ENCODE measurements at regions not wholly inside any gene's neighbourhood (a gene's known extent, or its start where the extent isn't known, plus 50 kb on each side); places are given as distances from the start of the nearest gene placed in this dataset.
"Not testable (repeated sequence)": the region's sequence is repeated elsewhere in the genome, so short reads cannot be mapped to it uniquely, and the experiment has no call there.

DNA sequence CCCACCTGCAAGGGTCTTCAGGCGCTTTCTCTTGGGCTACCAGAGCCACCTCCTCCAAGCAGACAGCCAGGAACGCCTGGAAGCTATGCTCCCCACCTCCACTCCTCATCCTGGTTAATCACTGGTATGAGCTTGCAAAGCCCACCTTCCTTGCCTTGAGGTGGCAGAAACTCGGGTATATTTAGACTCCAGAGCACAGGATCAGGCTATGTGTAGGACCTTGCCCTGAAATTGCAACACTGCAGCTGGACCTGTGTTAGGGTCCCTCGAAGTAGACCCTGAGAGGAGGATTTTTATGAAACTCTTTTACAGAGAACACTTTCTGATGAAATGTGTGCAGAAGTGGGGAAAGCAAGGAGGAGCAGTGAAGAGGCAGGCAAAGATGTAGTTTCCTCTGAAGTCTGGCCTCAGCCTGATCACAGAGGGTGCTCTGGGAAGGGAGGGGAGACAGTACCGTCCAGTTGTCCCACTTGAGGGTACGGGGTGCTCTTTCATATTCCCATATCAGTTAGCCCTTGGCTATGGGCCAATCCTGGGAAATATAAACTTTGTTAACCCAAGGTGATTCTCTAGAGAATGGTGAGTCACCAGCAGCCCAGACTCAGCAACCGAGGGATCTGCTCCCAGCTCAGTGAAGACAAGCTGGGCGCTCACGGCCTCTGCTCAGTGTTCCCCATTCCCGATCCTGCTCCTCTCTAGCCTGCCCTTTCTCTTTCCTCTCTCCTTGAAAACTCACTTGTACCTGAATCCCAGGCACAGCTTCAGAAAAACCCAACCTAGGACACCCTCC, 157.9 kb downstream of the UQCRFS1 start:
- DNase-seq (ENCODE audit: low read depth in 2 of 2), result no peak

DNA sequence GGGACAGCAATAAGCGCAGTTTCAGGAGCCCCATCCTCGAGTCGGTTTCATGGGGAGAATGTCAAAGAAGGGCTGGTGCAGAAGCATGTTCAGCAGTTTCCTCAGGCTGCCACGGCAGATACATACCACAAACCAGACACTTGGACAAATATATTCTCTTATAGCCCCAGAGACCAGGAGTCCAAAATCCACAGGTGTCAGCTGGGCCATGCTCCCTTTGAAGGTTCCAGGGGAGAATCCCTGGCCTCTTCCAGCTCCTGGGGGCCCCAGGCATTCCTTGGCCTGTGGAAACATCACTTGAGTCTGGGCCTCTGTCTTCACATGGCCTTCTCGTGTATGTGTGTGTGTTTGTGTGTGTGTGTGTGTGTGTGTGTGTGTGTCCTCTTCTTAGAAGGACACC, 164.1 kb downstream of the UQCRFS1 start:
- DNase-seq (ENCODE audit: low read depth in 2 of 2), result no peak

DNA sequence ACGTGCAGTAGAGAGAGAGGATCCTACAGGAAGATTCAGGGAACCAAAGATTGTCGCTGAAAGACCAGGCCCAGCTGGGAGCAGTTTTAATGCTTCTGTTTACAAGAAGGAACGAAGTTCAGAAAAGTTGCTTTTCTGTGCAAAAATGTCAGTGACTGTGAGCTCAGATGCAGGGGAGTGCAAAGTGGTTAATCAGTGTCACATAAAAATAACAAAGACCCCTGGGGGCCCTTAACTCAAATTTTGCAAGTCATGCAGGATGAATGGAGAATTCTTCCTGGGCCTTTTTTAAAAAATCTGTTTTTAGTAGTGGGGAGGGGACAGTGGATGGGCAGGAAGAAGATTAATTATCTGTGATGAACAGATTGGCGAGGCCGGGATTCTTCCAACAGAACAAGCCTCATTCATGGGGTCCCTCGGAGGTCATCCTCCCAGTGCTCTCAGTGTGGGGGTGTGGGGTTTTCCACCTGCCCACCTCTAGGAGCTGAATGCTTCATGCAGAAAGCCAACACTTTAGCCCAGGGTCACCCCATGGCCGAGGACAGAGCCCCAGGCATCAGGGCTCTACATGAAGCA, 167.2 kb downstream of the UQCRFS1 start:
- DNase-seq (ENCODE audit: low read depth in 2 of 2), result no peak

DNA sequence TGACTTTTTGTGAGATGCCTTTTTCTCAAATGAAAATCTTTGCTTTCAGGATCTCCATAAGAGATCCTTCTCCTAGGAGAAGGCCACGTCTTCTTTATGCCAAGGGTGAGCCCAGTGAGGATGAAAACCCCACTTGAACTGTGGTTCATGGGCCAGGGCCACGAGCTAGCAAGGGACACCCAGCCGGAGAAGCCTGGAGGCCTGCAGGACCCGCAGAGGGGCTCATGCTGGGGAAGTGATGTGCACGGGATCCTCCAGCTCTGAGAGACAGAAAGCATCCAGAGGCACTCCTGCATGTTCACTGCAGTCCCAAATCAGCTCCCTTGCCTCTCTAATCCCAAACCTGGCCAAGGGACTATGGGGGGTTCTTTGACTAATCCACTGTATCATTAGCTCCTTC, 168.9 kb downstream of the UQCRFS1 start:
- DNase-seq (ENCODE audit: low read depth in 2 of 2), result no peak

DNA sequence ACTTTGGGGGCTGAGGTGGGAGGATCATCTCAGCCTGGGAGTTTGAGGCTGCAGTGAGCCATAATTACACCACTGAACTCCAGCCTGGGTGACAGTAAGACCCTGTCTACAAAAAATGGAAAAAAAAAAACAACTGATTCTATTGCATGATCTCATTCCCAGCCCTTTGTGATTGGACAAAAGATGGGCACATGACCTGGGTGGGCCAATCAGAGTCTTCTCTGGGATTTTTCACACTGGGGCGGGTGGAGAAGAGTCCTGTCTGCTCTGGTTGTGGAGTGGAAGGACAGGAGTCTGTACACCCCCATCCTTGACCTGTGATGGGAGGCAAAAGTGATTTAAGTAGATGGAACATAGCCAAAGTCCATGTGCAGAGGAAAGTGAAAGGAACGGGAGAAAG, 170.5 kb downstream of the UQCRFS1 start:
- no peak for DNase-seq (ENCODE audit: low read depth in 2 of 2)

DNA sequence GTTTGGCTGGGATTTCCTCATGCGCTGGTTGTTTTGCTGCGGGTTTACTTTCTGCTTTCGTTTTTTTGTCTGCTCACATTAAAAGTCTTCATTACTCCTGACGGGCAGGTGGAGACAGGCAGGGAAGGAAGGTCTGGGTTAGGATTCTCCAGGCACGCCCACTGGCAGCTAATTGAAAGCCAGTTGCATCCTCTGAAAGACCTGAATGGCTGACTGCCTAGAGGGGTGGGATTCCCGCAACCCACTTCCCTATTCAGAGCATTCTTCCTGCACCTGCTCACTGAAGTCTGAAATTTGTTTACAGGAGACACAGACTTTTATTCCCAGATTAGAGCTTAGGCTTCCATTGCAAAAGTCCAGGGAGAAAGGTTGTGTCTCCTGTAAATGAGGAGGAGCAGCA, 172.0 kb downstream of the UQCRFS1 start:
- DNase-seq (ENCODE audit: low read depth in 2 of 2), result no peak

DNA sequence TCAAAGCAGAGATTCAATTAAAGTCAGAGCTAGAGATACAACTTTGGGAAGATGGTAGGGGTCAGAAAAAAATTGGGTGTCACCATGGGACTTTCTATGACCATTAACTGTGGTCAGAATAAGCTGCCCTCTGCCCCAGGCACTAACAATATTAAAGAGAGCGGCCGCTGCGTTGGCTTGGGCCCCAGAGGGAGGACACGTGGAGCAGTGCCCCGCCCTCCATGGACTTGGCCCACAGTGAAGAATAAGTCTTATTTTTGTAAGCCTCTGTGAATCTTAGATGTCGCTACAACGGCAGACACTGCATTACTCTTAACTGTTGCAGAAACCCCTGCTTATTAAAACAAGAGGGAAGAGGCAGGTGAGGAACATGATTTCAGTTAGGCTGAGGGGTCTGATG, 172.7 kb downstream of the UQCRFS1 start:
- no peak for DNase-seq (ENCODE audit: low read depth in 2 of 2)

DNA sequence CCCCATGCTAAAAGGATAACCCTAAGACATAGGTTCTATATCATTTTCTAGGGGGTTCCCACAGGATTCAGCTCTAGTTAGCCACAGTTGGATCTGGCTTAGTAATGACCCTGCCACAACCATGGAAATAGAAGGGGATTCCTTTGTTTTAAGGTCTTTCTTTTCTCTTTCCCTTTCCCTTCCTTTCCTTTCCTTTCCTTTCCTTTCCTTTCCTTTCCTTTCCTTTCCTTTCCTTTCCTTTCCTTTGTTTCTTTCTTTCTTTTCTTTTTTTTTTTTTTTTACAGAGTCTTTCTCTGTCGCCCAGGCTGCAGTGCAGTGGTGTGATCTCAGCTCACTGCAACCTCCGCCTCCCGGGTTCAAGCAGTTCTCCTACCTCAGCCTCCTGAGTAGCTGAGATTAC, 173.9 kb downstream of the UQCRFS1 start:
- not testable (repeated sequence) for DNase-seq (ENCODE audit: low read depth in 2 of 2)

DNA sequence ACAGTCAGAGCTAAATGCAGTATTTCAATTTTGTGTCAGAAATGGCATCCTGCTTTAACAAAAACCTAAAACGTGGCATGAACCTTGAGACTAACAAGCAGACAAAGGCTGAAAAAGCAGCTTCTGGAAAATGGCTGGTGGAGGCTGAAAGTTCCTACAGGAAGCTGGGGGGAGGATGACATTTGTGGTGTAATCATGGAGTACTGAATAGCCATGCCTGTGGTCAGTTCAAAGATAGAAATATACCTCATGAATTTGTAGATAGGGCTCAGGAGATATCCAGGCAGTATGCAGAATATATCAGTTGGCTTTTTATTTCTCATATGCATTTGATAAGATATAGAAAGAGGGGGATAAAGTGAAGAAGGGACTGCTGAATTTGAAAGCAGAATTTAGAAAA, 181.7 kb downstream of the UQCRFS1 start:
- DNase-seq (ENCODE audit: low read depth in 2 of 2), result no peak

DNA sequence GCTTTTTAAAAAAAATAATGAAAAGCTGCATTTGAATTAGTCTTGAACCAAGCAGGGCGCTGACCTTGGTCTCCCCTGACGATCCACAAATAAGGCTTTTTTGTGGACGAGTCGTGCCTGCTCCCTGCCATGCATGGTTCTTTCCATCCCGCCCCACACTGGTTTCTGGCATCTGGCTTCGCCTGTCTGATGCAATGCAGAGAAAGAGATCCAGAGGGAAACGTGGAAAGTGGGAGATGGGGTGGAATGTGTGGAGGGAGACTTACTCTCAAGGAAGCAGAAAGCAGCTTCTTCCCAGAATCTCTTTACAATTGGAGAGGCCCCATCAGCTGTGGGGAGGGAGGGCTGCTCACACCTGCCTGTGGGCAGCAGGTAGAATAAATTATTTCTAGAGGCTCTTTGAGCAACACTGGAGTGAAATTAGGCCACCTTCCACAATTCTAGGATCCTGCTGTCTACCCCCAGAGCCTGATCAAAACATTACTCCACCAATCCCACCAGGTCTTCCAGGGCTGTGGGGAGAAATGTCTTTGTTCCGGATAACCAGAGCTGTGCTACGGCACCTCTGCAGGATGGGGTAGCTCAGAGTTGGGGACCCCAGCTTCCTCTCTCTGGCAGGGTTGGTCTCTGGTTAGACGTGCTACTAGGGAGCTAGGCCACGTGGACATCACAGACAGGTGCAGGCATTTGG, 183.5 kb downstream of the UQCRFS1 start:
- no peak for DNase-seq (ENCODE audit: low read depth in 2 of 2)

DNA sequence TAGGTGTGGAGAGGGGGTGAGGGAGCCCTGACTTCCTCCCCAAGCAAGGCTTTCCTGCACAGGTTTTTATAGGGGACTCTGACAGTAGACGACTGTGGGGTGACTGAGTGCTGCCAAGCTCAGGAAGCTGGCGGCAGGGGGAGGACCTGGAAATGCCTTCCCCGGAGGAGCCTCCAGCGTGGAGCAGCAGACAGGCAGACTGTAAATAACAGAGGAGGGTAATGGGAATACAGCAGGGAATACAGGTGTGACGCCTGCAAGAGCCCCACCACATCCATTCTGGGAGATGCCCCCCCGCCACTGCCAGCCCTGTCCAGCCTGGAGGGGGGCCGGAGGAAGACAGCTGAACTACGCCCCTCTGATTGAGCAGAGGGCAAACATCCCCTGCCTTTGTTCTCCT, 190.4 kb downstream of the UQCRFS1 start:
- no peak for DNase-seq (ENCODE audit: low read depth in 2 of 2)

DNA sequence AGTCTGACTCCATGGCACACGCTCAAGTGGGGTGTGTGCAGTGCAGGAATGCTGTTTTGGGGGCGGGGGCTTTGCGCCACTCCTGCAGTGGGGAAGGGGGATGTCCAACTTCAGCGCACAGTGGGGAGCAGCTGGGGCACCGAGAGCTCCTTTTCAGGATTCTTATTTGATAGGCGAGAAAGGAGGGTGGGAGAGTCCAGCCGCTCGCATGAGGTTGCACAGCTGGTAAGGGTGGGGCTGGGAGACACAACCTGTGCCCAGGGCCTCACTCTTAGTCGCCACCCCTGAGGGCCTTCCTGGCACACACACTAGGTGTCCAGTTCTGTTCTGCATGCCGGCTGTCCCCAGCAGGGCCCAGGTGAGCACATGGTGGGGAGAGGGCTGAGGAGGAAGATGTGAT, 190.8 kb downstream of the UQCRFS1 start:
- no peak for DNase-seq (ENCODE audit: low read depth in 2 of 2)

DNA sequence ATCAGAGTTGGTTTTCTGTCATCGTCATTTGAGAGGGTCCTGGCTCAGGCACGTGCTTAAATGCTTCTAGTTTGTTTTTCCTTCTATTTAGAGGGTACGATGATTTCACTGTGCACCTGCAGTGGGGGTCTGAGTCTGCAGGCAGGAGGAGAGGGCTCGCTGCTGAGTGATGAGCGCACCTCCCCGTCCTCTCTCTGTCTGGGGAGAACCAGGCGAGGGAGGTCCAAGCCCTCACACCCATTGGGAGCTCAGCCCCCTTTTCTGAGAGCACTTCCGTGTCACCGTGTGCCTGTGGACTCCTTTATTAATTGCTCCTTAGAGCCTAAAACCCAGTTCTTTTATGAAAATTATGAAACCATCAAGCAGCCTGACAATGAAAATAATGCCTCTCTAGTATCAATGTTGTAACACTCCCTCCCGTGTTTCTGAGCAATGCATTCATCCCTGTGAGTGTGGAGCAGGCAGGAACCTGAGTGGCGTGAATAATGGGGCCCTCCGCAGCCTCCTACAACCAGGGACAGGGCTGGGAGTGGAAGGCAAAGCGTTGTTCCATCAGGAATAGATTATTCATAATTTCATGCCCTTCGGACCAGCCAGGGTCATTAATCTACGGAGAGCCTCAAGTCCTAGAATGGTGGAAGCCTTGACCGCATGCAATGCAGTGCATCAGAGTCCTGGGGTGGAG, 191.6 kb downstream of the UQCRFS1 start:
- DNase-seq (ENCODE audit: low read depth in 2 of 2), result no peak

DNA sequence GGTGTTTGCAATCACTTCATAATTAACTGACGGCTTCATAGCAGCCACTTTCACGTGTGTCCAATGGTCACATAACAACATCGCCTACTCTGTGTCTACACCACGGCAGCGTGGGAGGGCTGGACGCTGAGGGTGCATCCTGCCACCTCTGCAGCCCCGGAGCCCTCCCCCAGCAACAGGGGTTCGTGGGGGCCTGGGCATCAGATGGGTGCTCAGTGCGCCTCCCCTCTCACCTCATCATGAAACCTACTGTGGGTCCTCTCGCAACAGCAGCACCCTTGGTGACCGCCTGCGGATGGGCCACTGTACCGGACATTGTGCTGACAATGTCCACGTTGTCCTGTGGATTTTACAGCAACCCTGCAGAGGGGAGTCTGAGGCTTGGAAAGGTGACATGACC, 193.5 kb downstream of the UQCRFS1 start:
- DNase-seq (ENCODE audit: low read depth in 2 of 2), result no peak

DNA sequence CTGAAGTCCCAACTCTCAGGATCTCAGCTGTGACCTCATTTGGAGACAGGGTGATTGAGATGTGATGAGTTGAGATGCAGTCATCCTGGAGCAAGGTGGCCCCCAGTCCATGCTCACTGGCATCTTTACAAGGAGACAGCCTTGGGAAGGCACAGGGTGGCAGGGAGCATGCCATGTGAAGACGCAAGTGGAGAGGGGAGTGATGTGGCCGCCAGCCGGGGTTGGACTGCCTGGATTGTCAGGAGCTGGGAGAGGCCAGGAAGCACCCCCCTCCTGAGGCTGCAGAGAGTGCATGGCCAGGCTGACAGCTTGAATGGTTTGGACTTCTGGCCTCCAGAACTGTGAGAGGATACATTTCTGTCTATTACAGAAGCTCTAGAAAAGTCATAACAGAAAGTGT, 194.4 kb downstream of the UQCRFS1 start:
- DNase-seq (ENCODE audit: low read depth in 2 of 2), result no peak

DNA sequence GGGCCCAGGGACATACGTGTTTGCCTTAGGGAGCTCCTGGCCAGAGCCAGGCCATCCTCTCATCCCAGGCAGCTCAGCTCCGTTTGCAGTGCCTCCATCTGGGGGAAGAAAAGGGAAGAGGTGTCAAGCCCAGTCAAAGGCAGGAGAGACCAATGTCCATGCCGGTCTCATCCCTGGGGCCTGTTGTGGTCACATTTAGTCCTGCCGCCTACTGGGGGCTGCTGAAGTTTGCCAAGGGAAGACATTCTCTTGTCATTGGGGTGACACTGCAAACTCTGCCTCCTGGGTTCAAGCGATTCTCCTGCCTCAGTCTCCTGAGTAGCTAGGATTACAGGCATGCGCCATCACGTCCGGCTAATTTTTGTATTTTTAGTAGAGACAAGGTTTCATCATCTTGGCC, 195.2 kb downstream of the UQCRFS1 start:
- DNase-seq (ENCODE audit: low read depth in 2 of 2), result no peak

DNA sequence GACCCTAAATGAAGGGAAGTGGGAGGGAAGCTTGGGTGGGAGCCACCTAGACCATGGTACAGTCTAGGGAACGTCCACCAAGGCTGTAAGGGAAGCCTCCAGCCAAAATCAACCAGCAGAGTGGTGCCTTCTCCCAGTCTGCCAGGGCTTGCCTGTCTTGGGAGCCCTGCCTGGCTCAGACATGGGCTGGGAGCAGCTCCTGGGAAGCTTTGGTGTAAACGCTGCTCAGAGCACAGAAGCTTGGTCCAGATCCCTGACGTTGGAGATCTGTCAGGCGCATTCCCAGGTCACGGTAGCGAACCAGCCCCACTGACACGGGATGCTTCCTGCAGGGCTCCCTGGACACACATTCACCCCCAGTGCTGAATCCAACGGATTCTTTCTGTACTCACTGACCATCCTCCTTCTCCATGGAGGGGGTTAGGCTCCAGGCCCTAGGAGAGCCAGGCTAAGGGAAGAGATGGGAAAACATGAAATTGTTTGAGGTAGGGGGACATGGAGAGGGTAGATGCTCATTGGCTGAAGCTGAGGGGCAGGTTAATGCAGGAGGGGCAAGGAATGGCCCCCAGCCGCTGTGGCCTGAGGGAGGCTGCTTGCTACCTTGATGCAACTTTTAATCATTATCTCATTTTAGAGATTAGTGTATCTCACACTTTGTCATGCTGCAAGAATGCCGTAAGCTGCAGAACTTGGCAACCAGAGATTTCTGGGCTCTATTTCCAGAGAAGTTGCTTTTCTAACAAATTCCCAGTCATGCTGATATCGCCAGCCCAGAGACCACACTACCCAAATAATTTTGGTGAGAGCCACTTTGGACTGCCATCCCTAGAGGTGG, 195.8 kb downstream of the UQCRFS1 start:
- DNase-seq (ENCODE audit: low read depth in 2 of 2), result no peak

DNA sequence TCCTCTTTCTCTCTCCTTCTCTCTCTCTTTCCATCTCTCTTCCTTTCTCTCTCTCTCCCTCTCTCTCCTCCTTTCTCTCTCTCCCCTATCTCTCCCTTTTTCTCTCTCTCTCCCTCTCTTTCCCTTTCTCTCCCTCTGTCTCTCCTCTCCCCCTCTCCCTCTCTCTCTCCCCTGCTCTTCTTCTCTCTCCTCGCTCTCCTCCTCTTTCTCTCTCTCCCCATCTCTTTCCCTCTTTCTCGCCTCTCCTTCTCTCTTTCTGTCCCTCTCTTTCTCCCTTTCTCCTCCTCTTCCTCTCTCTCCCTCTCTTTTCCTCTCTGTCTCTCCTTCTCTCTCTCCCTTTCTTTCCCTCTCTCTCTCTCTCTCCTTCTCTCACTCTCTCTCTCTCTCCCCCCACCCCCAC, 196.6 kb downstream of the UQCRFS1 start:
- no peak for DNase-seq (ENCODE audit: low read depth in 2 of 2)

DNA sequence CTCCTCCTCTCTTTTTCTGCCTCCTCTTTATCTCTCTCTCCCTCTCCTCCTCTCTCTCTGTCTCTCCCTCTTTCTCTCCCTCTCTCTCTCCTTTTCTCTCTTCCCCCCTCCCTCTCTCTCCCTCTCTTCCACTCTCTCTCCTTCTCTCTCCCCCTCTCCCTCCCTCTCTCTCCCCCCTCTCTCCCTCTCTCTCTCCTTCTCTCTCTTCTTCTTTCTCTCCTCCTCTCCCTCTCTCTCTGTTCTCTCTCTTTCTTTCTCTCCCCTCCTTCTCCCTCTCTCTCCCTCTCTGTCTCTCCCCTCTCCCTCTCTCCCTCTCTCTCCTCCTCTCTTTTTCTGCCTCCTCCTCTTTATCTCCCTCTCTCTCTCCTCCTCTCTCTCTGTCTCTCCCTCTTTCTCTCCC, 197.4 kb downstream of the UQCRFS1 start:
- DNase-seq (ENCODE audit: low read depth in 2 of 2), result no peak

DNA sequence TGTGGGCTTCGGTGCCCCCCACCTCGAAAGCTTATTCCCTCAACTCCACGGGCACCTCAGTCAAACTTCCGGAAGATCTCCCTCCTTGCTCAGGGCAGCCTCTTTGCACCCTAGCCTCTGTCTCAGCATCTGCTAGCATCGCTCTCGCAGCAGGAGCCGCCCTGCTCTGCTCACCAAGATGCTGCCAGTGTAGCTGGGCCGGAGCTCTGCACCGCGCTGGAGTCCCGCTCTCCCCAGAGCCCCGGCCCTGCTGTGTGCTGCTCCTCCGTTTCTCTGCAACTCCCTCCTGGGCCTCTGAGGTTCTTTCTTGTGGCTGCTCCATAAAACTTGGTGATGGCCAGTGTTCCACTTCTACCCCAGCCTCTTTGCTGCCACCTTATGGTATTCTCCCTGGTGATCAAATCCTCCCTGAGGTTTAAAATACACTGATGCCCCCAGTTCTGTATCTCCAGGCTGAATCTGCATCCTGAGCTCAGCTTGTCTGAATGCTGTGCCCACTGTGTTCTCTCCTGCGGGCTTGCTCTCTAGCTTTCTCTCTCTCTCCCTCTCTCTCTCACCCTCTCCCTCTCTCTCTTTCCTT, 198.0 kb downstream of the UQCRFS1 start:
- DNase-seq (ENCODE audit: low read depth in 2 of 2), result no peak

DNA sequence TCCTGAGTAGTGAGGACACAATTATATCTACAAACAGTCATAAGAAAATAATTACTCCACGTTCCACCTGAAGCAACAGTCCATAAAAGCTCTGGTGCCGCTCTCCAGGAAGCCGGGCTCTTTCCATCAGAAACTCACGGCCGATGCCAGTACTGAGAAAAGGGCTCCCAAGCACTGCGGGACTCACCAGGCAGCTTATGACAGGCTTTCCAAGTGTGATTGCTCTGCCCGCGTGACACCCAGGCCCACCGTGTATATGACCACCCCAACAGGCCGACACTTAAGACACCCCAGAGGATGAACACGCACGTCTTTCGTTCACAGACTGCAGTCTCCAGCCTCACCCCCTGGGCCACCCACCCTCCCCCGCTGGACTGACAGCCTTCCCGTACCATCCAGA, 199.0 kb downstream of the UQCRFS1 start:
- no peak for DNase-seq (ENCODE audit: low read depth in 2 of 2)
